AG10803 (cell line): ENCODE measurements at regions not wholly inside any gene's neighbourhood (a gene's known extent, or its start where the extent isn't known, plus 50 kb on each side); places are given as distances from the start of the nearest gene placed in this dataset.
A peak's percentile ranks its signal among the peaks of the same experiment; 100 is the strongest.

ENCODE experiments used
- DNase-seq: peaks from one replicate; pipeline ENCODE4 v3.0.0; 2010; ENCODE audit warnings: low read depth
- H3K4me3 ChIP-seq: 2 replicates; pipeline ENCODE4 v1.5.1; 2011; ENCODE audit warnings: mild to moderate bottlenecking, low read length, control low read depth
- TF ChIP-seq, protein P1 (sequence below): conservative IDR thresholded peaks from 2 replicates; pipeline ENCODE4 v1.5.1; 2011; ENCODE audit warnings: mild to moderate bottlenecking, low read length, control low read depth, inconsistent platforms

DNA sequence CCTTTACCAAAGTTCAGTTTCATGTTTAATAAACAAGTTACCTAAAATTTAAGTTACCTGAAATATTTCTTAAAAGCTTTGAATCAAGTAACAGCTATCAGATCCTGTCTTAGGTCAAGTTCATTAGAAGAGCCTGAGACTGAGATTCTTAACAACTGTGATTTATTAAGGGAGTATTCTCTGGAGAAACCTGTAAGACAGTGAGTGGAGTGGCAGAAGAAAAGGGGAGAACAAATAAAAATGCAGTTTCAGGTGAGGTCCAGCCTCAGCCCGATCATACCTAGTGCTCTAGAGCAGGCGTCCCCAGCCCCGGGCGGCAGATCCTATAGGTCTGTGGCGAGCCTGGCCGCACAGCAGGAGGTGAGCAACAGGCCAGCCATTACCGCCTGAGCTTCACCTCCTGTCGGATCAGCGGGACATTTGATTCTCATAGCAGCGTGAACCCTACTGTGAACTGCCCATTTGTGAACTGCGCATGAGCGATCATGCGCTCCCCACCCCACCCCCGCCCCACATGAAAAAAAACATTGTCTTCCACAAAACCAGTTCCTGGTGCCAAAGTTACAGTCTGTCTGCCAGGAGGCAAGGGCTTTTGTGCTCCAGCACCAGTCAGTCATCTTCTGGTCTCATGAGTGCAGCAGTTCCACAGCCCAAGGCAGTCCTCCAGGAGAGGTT lies 59.2 kb upstream of the ADGRB3 start:
- no peak overlapping the region for H3K4me3 ChIP-seq
- DNase-seq = no peak
- TF ChIP-seq, protein P1, sequence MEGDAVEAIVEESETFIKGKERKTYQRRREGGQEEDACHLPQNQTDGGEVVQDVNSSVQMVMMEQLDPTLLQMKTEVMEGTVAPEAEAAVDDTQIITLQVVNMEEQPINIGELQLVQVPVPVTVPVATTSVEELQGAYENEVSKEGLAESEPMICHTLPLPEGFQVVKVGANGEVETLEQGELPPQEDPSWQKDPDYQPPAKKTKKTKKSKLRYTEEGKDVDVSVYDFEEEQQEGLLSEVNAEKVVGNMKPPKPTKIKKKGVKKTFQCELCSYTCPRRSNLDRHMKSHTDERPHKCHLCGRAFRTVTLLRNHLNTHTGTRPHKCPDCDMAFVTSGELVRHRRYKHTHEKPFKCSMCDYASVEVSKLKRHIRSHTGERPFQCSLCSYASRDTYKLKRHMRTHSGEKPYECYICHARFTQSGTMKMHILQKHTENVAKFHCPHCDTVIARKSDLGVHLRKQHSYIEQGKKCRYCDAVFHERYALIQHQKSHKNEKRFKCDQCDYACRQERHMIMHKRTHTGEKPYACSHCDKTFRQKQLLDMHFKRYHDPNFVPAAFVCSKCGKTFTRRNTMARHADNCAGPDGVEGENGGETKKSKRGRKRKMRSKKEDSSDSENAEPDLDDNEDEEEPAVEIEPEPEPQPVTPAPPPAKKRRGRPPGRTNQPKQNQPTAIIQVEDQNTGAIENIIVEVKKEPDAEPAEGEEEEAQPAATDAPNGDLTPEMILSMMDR = no peak

DNA sequence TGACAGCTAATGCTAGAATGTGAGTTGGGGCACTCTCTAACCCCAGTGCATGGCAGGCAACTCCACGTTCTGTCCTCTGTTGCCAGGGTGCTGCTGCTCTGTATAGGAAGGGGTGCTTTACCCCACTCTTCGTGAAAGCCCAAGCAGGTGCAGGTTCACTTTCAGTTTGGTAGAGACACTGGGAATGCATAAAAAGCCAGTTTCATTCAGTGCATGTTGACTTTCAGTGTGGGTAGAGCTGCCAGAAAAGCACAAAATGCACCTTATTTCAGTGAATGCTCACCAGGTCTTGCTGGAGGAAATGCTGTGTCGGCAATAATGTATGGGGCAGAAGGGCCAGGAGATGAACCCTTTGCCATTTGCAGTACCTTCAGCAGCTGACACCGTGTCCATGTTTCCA lies 62.1 kb upstream of the ADGRB3 start:
- DNase-seq = no peak
- TF ChIP-seq, protein P1 = no peak
- no peak overlapping the region for H3K4me3 ChIP-seq

DNA sequence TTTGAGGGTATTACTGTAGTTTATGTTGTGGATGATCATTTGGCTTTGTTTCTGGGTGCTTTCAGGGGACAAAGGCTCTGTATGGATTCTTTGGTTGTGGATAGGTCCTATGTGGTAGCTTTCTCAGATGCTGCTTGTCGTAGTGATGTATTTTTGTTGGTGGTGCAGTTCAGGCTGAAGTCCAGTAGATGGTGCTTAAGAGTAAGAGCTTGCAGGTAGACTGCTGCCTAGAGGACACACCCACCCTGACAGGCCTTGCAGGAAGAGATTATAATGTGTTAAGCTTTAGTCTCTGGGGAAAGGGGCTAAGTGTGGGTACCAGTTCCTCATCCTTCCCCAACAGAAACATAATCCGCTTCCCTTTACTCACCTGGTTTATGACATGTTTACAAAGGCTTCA lies 62.6 kb upstream of the ADGRB3 start:
- TF ChIP-seq, protein P1 = peak; percentile 11; the same call in 1 of the 2 replicates
- H3K4me3 ChIP-seq = no peak overlapping the region
- DNase-seq = no peak

DNA sequence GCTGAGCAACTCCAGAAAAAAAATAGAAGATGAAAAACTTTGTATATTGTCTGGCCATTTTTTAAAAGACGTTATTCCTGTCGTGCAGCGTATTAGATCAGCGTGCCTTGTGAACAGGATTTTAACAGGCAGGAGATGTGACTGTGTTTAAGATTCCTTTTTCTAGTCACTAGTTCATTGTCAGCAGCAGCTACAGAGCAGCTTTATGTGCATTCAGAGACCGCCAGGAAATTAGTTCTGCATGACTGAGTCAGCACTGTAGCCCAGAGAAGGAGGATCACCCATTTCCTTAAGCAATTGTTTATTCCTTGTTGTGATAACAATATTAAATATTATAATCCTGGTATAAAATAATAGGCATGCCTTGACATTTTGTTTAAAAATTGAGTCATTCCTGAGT lies 75.4 kb upstream of the ADGRB3 start:
- TF ChIP-seq, protein P1 = no peak
- DNase-seq = no peak
- no peak overlapping the region for H3K4me3 ChIP-seq

DNA sequence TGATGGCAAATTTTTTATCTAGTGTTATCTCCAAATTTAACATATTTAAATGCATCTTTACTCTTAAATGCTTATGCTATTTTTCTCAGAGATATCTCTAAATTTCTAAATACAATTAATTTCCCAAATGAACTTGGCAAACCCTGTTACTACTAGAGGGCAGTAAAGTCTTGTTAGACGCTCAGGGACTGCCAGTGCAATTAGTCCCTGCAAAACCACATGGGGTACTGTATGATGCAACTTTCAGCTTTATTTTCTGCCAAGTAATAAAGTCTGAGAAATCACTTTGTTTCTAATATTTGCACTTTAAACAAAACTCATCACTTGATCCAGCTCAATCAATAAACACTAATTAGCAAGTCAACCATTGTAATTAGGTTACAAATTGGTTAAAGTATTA lies 76.0 kb upstream of the ADGRB3 start:
- no peak overlapping the region for H3K4me3 ChIP-seq
- no peak for DNase-seq
- TF ChIP-seq, protein P1 = no peak

DNA sequence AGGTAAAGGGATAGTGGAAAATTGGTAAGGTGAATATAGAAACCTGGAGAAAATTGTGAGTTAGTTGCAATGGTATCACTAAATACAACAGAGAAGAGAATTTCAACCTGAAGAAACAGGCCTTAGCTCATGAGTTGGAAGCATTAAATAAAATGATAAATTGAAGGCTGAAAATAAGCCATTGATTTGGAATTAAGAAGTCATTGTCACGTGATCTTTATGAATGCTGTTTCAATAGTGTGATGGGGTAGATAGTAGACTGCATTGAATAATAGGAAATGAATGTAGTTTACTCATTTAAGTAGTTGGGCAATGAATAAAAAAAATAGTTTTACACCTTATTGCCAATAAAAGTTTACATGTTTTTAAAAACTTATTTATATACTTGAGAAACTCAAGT lies 88.5 kb upstream of the ADGRB3 start:
- TF ChIP-seq, protein P1 = no peak
- DNase-seq = no peak
- H3K4me3 ChIP-seq = no peak overlapping the region

DNA sequence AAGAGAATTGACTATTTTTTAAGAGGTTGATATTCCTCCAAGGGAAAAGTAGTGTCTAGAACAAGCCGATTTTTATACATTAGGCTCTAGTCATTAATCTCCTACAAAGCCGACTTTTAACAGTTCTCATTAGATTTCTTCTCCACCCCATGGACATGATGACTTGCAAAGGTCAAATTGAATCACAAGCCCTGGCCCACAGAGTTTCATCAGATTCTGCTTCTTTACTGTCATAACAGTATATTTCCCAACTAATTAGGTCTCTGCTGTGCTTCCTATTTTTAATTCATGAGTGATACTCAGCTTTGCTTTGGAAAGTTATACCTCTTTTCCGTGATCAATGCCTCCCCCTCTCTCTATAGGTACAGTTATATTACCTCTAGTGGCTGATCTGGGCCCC lies 90.6 kb upstream of the ADGRB3 start:
- TF ChIP-seq, protein P1 = no peak
- H3K4me3 ChIP-seq = no peak overlapping the region
- no peak for DNase-seq
